Fibroblast of pulmonary artery (primary cell): ENCODE measurements at regions not wholly inside any gene's neighbourhood (a gene's known extent, or its start where the extent isn't known, plus 50 kb on each side); places are given as distances from the start of the nearest gene placed in this dataset.

Source experiments
- DNase-seq: peaks from one replicate; pipeline ENCODE4 v3.0.0-alpha.2; 2010; ENCODE audit warnings: low read depth
- H3K4me3 ChIP-seq: replicated peaks from 2 replicates; pipeline ENCODE4 v1.5.1; 2011; ENCODE audit warnings: low read depth, mild to moderate bottlenecking, control low read depth, low read length, moderate library complexity
- CTCF ChIP-seq: IDR thresholded peaks from 2 replicates; pipeline ENCODE4 v1.5.1; 2011; ENCODE audit warnings: mild to moderate bottlenecking, control low read depth, low read length, inconsistent platforms; ENCODE audit errors: missing control alignments

GRCh38 chr16:55147396-55147795 lies 176.6 kb upstream of the IRX6 start:
- no peak overlapping the region for H3K4me3 ChIP-seq
- no peak for DNase-seq
- no peak for TF ChIP-seq CTCF

- no peak for TF ChIP-seq CTCF
- DNase-seq, result no peak
- no peak overlapping the region for H3K4me3 ChIP-seq
These were observed 174.4 kb upstream of the IRX6 start for GRCh38 chr16:55149622-55150021.

- TF ChIP-seq CTCF, result no peak
- H3K4me3 ChIP-seq, result no peak overlapping the region
- DNase-seq, result no peak
These were observed 172.3 kb upstream of the IRX6 start for GRCh38 chr16:55151561-55152305.

GRCh38 chr16:55152875-55153390 lies 171.1 kb upstream of the IRX6 start:
- H3K4me3 ChIP-seq, result no peak overlapping the region
- no peak for DNase-seq
- no peak for TF ChIP-seq CTCF

- no peak for TF ChIP-seq CTCF
- no peak overlapping the region for H3K4me3 ChIP-seq
These were observed 169.7 kb upstream of the IRX6 start for GRCh38 chr16:55154262-55154661.

GRCh38 chr16:55154956-55155355 lies 169.0 kb upstream of the IRX6 start:
- no peak for TF ChIP-seq CTCF
- no peak overlapping the region for H3K4me3 ChIP-seq
- no peak for DNase-seq

More at GRCh38 chr16:55154262-55154661, 169.7 kb upstream of the IRX6 start:
- no peak for DNase-seq

- DNase-seq, result no peak
- no peak overlapping the region for H3K4me3 ChIP-seq
These were observed 168.2 kb upstream of the IRX6 start for GRCh38 chr16:55155815-55156214.

More at GRCh38 chr16:55155815-55156214, 168.2 kb upstream of the IRX6 start:
- TF ChIP-seq CTCF, result no peak
